SW 1271 (cell line): ENCODE measurements at regions not wholly inside any gene's neighbourhood (a gene's known extent, or its start where the extent isn't known, plus 50 kb on each side); places are given as distances from the start of the nearest gene placed in this dataset.
"Not testable (repeated sequence)": the region's sequence is repeated elsewhere in the genome, so short reads cannot be mapped to it uniquely, and the experiment has no call there.

Source experiments
- DNase-seq, 2 experiments: peaks; one replicate each; lab custom pipeline; 2025; lab: John Stamatoyannopoulos, UW

DNA sequence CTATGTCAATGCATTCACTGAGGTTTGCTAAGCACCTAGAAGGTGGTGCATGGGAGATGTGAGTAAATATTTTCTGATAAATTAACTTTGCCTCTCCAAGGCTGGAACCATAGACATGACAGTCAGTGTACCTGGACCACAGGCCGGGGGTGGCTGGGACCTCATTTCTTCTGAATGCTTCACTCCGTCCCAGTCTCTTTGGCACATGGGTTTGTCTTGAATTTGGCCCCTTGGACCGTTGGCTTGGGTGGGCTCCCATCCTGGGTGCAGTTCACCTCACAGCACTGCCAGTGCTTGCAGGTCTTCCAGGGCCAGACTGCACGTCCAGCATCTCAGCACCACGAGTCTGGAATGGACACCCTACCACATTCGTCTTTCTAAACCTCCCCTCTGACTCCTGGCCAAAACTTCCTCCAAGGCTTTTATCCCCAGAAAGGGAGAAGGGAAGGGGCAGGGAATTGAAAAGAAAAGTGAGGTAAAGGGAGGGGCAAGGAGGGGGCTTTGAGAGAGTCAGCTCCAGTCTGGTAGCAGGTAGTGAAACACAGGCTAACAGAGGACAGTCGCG is 267.8 kb downstream of the MED10 start:
- no peak for DNase-seq

DNA sequence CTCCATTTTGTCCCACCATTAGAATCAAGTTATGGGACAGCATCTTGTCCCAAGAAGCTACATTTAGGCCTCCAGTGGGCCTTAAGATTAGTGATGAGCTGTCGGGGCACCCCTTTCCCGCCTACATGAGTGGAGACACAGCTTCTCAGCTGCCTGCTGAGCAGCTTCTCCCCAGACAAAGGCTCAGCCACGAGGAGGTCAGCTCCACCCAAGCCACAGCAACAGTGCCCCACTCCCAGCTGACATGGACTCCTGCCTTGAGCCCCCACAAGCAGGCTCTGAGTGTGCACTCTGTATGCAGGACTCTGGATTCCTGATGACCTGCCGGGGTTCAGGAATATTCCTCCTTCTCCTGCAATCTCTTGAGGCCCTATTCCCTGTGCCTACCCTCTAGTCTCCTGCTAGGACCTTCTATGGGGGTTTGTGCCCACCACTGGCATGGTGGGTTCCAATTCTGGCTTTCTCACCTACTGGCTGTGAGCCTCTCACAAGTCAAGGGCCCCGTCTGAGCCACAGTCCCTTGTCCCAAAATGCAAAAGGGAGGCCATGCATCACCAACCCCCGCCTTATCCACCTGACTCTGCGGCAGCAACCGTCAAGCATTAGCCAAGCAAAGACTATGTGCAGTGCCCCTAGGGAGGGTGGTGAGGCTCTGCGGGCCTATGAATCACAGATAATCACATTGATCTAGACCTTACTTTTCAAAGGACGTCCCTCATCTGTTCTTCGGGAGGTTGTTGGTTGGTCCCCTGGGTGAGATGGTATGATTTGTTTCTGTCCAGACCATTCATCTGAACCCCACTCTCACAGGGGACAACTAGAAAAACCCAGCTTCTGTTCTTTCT is 269.1 kb downstream of the MED10 start:
- no peak for DNase-seq

DNA sequence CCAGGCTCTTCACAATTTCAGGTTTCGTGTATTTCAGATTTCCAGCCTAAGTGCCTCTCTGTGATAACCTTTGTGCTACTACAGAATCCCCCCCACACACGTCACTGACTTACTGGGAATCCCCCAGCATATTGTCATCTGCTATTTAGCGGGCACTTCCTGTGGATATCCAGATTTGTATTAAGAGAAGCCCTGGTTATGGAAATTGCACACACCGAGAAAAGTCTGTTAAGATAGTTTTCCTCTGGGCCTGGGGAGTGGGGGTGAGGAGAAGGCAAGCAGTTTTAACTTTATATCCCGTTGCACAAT is 269.9 kb downstream of the MED10 start:
- DNase-seq: no peak

DNA sequence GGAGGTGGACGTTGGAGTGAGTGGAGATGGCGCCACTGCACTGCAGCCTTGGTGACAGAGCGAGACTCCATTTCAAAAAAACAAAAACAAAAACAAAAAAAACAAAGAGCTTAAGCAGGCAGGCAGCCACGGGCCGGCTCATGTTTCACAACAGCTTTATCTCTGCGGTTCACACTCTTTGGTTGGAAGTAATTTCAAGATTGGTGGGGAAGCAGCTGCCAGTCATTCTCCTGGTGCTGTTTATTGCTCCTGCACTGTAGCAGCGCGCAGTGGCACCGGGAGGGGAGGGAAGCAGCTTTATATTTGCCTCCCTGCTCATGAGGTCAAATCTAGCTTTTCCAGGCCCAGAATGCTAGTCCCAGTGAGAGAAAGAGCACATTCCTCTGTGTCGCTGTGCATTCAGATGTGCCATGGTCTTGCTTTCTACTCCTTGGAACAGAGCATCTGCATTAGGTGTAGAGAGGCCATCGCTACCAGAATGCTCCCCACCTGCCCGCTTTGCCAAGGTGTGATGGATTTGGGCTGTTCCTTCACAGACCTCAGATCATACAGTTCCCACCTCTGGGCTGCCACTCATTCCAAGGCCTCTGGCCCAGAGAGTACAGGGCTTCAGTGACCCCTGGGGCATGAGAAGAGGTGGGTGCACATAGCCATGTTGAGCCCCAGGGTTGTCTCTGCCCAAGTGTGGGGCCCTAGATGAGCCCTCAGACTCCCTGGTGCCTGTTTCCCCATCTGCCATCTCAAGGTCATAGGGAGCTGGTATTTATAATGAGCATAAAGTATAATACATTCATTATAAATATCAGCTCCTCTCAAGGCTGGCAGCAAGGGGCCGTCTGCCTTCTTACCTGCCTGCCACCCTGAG is 270.4 kb downstream of the MED10 start:
- DNase-seq: no peak

DNA sequence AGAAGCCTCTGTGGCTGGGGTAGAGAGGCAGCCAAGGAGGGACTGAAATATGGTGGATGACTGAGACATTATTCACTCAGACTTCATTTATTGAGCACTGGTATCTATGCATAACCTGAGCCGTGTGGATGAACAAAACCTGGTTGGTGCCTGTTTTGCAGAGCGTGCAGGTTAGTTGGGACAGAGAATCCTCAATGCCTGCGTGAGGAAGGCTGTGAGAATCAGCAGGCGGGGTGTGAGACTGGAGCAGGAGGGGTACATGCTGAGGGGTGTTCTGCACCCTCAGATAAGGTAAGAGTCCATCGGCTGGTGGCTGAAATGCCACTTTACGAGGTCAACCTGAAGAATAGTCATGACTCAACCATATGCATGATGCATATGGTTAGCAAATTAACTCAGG is 271.6 kb downstream of the MED10 start:
- DNase-seq: no peak

DNA sequence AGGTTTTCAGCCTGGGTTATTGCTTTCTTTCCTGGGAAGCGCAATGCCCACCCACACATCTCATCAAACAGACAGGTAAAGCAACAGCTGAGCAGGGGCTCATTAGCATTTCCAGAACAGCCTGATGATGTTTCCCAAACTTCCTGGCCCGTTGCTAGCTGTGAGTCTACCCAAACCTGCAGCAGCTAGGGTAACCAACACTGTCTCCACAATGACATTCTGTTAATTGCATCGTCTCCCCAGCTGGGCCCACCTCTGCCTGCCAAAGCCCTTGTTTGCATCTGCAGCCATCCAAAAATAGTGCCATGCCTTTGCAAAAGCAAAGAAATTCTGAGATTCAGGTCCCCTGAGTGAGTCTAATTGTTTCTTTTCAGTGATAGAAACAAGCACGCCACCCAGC is 273.0 kb downstream of the MED10 start:
- DNase-seq: no peak

DNA sequence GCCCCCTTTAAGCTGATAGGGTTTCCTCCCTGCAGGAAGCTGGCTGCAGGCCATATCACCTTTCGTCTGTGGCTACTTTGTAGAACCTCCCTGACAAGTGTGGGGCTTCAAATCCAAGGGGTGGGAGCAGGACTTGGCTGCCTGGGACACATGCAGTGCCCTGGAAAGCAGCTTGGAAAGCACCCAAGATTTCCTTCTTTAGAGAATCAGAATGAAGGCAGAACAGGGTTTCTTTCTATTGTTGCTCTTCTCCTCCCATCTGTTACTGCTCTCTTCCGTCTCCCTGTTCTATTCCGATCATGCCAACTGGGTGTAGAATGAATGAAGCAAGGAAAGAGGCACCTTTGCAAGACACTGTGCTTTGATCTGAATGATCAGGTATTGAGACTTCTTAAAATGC is 282.2 kb downstream of the MED10 start:
- no peak for DNase-seq

DNA sequence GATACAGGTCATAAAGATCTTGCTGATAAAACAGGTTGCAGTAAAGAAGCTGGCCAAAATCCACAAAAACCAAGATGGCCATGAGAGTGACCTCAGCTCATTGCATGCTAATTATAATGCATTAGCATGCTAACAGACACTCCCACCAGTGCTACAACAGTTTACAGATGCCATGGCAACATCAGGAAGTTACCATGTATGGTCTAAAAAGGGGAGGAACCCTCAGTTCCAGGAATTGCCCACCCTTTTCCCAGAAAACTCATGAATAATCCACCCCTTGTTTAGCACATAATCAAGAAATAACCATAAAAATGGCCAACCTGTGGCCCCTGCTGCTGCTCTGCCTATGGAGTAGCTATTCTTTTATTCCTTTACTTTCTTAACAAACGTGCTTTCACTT is 284.2 kb downstream of the MED10 start:
- not testable (repeated sequence) for DNase-seq

DNA sequence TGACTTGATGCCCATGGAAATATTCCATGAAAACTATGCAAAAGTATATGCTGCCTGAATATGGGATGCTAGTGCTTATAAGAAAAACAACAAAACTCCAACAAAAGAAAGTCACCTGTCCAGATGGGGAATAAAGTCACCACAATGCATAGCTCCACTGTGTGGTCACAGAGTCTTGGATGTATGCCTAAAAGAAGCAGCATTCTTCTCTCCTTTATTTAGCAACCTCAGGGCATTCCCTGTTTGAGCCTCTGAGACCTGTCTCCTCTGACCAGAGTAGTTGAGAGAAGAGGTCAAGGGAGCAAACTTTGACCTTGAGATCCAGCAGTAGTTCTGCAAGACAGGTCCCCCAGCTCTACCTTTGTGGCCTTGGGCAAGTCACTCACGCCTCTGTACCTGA is 287.5 kb downstream of the MED10 start:
- DNase-seq: no peak

DNA sequence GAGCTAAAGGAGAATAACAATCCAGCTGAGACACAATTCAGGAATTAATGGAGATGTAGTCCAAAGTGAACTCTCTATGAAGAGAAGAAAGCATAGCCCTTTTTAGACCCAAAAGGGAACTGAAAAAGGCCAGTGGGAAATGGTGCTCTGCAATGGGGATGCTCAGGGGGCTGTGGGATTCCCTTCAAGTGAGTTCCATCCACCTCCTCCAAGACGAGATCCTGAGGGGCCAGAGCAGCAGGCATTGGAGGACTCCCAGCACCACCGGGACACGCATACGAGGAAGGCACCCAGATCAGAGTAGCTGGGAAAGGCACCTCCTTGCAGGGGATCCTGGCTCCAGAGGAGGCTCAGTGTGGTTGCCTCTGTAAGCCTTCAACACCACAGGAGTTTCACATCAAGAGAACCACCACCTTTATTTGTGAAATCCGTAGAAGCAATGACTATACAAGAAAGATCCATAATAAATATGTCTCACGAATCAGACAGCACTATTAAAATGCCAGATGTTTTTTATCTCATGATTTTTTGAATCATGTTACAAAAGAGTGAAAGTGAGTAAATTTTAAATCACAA is 288.2 kb downstream of the MED10 start:
- DNase-seq: no peak

DNA sequence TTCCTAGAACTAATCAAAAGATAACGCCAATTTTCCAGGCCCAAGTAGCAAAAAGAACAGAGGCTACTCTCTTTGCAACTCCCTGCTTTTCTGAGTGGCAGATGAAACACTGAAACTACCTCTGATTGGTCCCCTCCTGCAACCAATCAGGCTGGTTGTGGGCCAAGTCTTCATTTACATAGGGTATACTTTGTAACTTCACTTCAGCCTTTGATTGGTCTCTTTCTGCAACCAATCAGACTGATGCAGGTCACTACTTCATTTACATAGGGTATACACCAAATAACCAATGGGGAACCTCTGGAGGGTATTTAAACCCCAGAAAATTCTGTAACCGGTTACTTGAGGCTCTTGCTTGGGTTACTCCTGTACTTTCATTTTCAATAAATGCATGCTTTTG is 289.6 kb downstream of the MED10 start:
- DNase-seq: no peak

DNA sequence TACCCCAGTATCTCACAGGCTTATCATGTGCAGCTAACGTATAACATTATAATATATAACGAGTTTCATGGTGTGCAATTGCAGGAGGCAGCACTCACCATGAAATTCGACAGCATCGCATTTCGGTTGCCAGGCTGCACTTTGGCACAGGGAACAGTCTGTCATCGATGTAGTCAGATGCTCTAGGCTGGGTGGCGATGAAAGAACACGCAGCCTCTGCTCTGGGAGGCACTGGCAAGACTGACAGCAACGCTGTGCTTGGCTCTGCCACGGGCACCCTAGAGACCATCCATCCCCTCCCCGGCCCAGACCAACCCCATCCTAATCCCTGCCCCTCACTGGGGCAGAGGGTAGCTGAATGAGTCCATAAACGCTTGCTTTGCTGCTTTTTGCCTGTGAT is 290.8 kb downstream of the MED10 start:
- no peak for DNase-seq

DNA sequence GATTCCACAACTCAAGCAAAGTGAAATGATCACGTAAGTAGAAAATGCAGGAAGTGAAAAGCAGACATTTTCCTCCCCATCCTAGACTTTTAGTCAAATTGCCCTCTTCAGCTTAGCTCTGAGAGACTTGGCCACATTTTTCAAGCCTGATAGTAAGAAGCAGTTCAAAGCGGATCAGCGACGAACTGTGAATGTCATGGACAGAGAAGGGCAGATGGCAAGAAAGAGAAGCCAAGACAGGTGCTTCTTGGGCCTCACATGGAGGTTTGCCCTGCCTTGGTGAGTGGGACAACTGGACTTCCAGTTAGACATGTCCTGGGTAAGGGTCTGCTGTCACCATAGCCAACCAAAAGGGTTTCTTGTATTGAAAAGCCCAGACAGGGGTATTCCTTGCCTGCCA is 291.5 kb downstream of the MED10 start:
- DNase-seq: no peak

DNA sequence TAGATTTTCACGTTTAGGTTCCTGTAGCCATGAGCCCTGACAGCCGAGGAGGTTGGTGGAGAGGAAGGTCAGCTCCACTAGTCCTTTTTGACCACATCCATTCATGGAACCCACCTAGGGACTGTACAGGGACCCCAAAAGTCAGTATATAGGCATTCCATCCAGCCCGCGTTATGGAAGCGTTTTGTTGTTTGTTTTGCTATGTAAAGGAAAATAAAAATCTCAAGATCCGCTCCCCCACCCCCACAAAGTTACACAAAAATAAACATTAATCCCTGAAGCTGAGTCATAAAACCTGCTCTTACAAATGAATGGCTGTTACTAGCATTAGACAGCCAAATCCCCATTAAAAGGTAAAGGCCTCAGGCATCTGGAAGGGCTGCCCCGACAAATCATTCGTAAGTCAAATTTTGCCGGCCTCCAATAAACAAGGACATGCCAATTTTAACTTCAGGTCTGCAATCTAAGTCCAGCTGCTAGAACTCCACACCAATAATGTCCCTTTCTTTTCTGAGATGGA is 292.9 kb downstream of the MED10 start:
- DNase-seq: no peak

DNA sequence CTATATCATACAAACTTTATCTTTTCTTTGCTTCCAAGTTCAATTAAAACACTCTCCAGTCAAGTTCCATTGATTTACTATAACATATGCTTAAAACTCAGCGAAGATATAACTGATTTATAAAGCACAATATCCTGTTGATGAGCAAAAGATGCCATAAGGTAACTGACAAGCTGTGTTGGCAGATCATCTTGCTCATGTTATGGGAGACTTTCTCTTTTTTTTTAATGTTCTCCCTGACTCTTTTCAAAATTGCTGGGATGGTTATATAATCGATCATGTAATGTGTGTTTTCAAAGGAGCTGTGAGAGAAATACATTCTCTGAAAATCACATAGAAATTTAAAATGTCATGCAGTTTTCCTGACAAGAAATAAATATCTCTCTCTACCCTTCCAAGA is 293.5 kb downstream of the MED10 start:
- DNase-seq: no peak

DNA sequence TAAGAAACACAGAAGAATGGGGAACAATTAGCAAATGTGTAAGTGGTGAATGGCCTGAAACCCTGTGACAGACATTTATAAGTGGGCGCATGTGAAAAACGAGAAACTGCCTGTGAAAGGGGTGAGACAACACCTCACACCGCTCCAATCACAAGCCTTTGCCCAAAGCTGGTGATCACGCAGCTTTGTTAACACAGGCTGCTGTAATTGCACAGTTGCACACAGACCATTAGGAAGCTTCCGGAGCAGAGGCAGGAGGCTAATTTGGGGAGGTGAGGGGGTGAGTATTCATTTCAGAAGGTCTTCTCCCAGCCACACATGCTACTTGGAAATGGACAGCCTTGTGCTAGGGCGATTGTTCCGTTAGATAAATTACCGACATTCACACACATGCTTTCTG is 294.0 kb downstream of the MED10 start:
- no peak for DNase-seq

DNA sequence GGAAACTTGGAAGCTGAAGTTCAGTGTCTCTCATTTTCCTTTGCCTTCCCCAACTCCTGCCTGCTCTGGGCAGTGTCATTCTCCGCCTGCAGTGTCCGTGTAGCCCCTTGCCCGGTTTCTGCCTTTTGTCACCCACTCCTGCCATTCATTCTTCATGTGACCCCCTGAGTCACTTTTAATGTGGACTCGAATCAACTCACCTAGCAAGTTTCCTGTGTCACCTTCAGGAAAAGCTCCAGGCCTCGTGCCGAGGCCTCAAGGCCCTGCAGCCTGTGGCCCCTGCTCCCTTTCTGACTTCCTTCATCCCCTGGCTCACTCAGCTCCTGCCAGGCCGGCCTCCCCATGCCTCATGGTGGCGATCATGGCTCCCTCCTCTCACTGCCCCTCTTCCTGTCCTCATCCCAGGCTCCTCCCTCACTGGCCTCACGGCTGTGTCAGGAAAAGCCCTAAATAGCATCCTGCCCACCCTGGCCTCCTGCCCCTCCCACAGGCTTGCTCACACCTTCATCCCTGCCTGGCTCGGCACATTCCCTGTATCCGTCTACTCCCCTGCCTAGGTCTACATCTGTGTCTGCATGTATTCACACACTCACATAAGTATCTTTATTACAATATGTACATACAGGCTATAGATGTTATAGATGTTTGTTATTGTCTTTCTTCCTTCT is 294.9 kb downstream of the MED10 start:
- DNase-seq: no peak

DNA sequence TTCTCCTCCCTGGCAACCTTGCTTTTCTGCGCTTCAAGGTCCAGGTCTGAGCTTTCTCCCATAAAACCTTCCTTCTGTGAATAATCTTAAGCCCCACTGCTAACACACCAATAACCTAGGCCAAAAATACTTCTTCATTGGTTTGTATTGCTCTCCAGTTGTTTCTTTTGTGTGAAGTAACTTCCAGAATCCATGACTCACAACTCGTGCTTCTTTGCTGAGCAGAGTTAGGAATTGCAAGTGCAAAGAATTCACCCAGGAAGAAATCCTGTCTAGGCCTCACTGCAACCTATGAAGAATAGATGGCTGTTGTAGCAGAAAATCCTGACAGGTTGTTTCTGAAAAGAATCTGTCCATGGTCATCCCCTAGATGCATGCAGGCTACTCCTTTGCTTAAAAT is 295.7 kb downstream of the MED10 start:
- DNase-seq: no peak

DNA sequence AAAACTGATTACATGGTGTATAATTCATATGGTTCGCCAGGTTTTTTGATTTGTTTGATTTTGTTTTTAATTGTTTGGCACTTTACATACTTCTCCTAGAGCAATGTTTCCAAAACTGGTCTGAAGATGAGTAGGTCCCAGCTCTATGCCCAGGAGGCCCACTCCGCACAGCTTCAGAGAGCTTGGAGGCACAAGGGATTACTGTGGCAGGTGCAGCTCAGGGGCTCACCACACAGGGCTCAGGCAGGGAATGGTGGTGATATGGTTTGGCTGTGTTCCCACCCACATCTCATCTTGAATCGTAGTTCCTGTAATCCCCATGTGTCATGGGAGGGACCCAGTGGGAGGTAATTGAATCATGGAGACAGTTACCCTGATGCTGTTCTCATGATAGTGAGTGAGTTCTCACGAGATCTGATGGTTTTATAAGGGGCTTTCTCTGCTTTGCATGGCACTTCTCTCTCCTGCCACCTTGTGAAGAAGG is 296.6 kb downstream of the MED10 start:
- no peak for DNase-seq

DNA sequence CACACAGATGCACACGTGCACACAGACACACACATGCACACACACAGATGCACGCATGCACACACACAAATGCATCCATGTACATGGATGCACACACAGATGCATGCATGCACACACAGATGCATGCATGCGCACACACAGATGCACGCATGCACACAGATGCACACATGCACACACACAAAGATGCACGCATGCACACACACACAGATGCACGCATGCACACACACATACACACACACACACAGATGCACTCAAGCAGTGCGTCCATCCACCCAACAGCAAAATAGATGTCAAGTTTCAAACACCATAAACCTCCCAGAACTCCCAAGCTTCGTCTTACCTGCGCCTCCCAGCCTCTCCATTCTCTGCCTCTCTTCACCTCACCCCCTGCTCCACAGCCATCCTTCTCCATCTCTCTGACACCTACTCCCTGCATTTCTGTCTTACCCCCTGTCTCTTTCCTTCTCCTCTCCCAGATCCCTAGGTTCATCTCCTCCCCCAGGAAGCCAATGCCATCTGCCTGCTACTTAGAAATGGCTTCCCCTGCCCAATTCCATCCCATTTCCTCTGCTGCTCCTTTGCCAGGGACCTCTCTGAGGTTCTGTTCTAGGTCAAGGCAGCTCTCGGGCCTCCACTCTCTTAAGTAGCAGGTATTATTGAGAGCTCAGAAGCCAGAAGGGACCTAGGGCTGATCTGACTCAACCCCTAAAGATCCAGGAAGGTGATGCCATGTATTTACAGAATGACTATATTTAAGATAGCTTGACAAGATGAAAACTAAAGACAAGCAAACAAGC is 297.2 kb downstream of the MED10 start:
- no peak for DNase-seq

DNA sequence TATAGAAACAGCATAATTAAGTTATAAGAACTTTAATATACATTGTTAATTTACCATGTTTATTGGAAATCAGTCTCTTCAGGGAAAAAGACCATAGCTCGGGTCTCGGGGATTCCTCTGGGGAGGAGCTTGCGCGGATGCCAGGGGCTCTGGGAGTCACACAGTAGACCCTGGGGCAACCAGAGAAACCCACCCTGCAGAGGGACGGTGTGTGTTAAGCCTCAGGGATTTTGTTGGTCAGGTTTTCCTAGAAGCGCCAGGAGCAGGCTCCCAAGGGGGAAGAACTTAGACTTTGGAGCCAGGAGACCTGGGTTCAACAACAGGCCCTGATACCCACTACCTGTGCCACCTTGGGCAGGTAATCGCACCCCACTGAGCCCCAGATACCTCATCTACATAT is 297.9 kb downstream of the MED10 start:
- DNase-seq: no peak
